Tibial nerve (tissue), 4 donors: ENCODE measurements at regions not wholly inside any gene's neighbourhood (a gene's known extent, or its start where the extent isn't known, plus 50 kb on each side); places are given as distances from the start of the nearest gene placed in this dataset.
A peak's percentile ranks its signal among the peaks of the same experiment; 100 is the strongest.
"Not testable (repeated sequence)": the region's sequence is repeated elsewhere in the genome, so short reads cannot be mapped to it uniquely, and the experiment has no call there.

Experiments
- DNase-seq, 2 donors: peaks; one replicate each; pipeline ENCODE4 v3.0.0-alpha.2; 2019; ENCODE audit warnings: low spot score in 2 of 2
- H3K27ac ChIP-seq, 4 donors: fragments of 200-600 bp; sonication (generic) in 3 of 4; one replicate each; pipeline ENCODE4 v1.5.1; 2017 to 2019; ENCODE audit warnings: mild to moderate bottlenecking in 1 of 4
- H3K27me3 ChIP-seq, 2 donors: fragments of 200-600 bp; sonication (generic) in 1 of 2; one replicate each; pipeline versions ENCODE4 v1.5.1 to v1.6.0; 2017 to 2019
- H3K36me3 ChIP-seq, 3 donors: fragments of 200-600 bp; sonication (generic); one replicate each; pipeline ENCODE4 v1.5.1; 2018 to 2019
- H3K4me1 ChIP-seq, 4 donors: fragments of 200-600 bp; sonication (generic) in 3 of 4; one replicate each; pipeline ENCODE4 v1.5.1; 2017 to 2019
- H3K4me3 ChIP-seq, 4 donors: fragments of 200-600 bp; sonication (generic) in 3 of 4; one replicate each; pipeline ENCODE4 v1.5.1; 2017 to 2019; ENCODE audit warnings: mild to moderate bottlenecking in 1 of 4, moderate library complexity in 1 of 4
- H3K9me3 ChIP-seq, 4 donors: fragments of 200-600 bp; sonication (generic) in 3 of 4; one replicate each; pipeline ENCODE4 v1.5.1; 2017 to 2019
- EP300 ChIP-seq, 2 donors: sonication (generic); formaldehyde crosslinking; IDR thresholded peaks; one replicate each; pipeline ENCODE4 v1.6.1; 2017; ENCODE audit warnings: antibody characterized with exemption in 2 of 2, mild to moderate bottlenecking in 1 of 2
- WGBS, 2 donors: methylation state at CpG; one replicate each; pipeline ENCODE4 v1.1.5; 2018; 5-methylcytosine and 5-hydroxymethylcytosine counted together
- TF ChIP-seq, protein P1 (sequence below), 5 experiments: fragments of 200-600 bp in 3 of 5; fragments of 450-650 bp in 2 of 5; sonication (generic) in 3 of 5; IDR thresholded peaks; one replicate each; pipeline ENCODE4 v1.5.1; 2016 to 2019; ENCODE audit warnings: antibody characterized with exemption in 5 of 5, mild to moderate bottlenecking in 3 of 5, moderate library complexity in 2 of 5

DNA sequence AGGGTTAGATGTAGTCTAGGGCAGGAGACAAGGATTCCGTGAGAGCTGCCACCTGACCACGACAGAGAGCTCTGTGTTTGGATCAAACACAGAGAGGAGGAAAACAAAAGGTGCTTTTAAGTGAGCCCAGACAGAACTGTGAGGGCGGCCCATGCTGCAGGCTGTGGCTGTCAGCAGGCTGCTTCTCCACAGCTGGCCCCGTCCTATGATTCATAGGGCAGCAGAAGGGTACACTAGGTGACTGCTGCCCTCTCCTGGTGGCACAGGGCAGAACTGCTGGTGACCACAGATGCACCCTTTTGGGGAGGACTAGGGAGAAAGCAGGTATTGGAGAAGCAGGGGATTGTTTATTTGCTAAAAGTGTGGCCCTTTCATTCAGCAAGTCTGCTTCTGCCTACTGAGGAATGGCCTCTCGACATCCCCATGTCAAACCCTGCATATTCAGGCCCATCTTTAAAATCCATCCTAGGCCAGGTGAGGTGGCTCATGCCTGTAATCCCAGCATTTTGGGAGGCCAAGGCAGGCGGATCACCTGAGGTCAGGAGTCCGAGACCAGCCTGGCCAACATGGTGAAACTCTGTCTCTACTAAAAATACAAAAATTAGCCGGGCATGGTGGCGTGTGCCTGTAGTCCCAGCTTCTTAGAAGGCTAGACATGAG is 234.4 kb upstream of the FRG2C start:
- H3K4me3 ChIP-seq, H3K27me3 ChIP-seq, H3K9me3 ChIP-seq: not testable (repeated sequence)
- TF ChIP-seq, protein P1, sequence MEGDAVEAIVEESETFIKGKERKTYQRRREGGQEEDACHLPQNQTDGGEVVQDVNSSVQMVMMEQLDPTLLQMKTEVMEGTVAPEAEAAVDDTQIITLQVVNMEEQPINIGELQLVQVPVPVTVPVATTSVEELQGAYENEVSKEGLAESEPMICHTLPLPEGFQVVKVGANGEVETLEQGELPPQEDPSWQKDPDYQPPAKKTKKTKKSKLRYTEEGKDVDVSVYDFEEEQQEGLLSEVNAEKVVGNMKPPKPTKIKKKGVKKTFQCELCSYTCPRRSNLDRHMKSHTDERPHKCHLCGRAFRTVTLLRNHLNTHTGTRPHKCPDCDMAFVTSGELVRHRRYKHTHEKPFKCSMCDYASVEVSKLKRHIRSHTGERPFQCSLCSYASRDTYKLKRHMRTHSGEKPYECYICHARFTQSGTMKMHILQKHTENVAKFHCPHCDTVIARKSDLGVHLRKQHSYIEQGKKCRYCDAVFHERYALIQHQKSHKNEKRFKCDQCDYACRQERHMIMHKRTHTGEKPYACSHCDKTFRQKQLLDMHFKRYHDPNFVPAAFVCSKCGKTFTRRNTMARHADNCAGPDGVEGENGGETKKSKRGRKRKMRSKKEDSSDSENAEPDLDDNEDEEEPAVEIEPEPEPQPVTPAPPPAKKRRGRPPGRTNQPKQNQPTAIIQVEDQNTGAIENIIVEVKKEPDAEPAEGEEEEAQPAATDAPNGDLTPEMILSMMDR (IDR thresholded peaks at IDR 0.05), result peak; percentile 55 to 87 (median 78)
- Histone ChIP-seq H3K4me1 (peaks cover 0 to 41% (median 3%) of the 10 kb centered on the region in 4 donors), H3K36me3 (peaks cover 0 to 52% (median 4%) of the 10 kb centered on the region in 3 donors), H3K27ac (peak overlapping the region in 2 of 4 donors; percentile 41 to 59)
- DNase-seq, result peak; percentile 64 to 78
- WGBS, 2 donors, result 56 to 62% methylated on average over 9 of the region's 9 CpGs

DNA sequence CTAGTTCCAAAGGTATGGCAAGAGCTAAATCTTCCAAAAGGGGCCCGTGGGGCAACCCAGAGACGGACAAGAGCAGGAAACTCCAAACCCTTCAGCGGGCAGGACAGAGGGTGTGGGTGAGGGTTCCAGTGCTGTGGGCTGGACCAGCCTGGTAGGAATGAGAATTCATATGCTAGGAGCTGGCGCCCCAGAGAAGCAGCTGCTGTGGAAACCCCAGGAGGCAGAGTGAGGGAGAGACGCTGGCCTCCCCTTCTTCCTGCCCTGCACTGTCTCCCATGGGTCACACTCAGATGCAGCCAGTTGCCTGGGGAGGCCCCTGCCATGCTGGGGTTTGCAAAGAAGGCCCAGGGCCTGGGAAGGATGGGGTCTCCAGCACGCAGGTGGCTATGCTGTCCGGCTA is 233.7 kb upstream of the FRG2C start:
- H3K36me3 ChIP-seq, result peaks cover 0 to 49% (median 4%) of the 10 kb centered on the region in 3 donors
- 79 to 86% methylated on average over 7 of the region's 7 CpGs for WGBS, 2 donors

DNA sequence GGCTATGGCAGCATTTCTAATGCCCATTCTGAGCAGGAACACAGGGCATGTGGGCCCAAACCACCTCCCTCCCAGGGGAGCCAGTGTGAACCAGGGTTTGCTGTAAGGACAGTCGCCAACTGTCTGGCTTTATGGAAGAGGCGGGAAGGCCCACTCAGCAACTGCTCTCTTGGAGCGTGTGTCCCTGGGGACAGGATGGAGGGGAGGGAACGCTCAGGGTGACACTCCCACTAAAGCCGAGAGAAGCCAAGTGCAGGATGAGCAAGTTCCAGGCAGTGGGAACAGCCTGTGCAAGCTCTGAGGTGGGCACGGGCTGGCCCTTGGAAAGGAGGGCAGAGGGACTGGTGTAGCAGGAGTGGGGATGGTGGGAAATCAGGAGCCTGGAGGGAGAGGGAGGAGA is 233.0 kb upstream of the FRG2C start:
- not testable (repeated sequence) for H3K27ac ChIP-seq, H3K27me3 ChIP-seq, H3K9me3 ChIP-seq, DNase-seq, H3K4me3 ChIP-seq
- H3K36me3 ChIP-seq, result peaks cover 0 to 42% (median 2%) of the 10 kb centered on the region in 3 donors
- whole genome bisulfite sequencing, 2 donors, result 66 to 77% methylated on average over 6 of the region's 6 CpGs
- H3K4me1 ChIP-seq, result peaks cover 0 to 43% (median 3%) of the 10 kb centered on the region in 4 donors

More for the DNA sequence above, 233.7 kb upstream of the FRG2C start:
- not testable (repeated sequence) for H3K27me3 ChIP-seq, DNase-seq, H3K9me3 ChIP-seq, H3K4me3 ChIP-seq, H3K27ac ChIP-seq
- H3K4me1 ChIP-seq, result peaks cover 0 to 41% (median 3%) of the 10 kb centered on the region in 4 donors

DNA sequence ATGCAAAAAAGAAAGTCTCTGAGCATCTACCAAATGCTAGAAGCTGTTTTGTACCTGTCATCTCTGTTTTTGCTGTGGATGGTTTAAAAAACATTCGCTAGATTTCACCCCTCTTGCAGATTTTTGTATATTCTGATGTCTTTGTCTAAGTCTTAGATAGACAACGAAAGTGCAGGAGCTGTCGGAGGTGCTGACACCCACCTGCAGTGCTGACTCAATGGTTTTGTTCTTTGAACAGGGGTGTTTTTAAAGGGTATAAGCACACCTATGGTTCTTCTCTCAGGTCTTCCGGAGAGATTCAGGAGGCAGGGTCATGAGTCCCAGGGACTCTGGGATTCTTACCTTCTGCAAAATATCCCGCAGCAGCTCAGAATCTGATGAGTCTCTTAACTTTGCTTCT is 231.7 kb upstream of the FRG2C start:
- not testable (repeated sequence) for H3K9me3 ChIP-seq, H3K27me3 ChIP-seq, DNase-seq, H3K4me3 ChIP-seq
- Histone ChIP-seq H3K4me1 (peaks cover 0 to 47% (median 3%) of the 10 kb centered on the region in 4 donors), H3K36me3 (peaks cover 0 to 30% (median 0%) of the 10 kb centered on the region in 3 donors), H3K27ac (peak overlapping the region in 2 of 4 donors; percentile 28 to 47)
- 79 to 85% methylated on average over 5 of the region's 5 CpGs for WGBS, 2 donors

DNA sequence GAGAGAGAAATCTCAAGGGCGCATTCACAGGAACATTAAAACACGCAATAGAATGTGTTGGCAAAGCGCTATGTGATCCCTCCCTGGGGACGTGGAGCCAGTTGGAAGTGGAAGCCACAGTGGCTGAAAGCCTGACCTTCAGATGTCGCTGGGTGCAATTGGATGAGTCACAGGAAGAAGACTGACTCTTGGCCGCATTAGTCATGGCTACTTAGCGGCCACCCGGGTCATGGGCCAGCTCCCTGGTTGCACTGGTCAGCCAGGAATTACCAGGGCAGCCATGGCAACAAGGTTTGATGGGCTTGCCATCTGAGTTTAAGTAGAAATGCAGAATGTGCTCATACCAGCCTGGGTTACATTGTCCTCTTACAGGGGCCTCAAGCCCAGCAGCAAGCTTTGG is 231.2 kb upstream of the FRG2C start:
- peak in 1 of 2 donors; percentile 83 for TF ChIP-seq EP300 (IDR thresholded peaks at IDR 0.05)
- not testable (repeated sequence) for H3K27me3 ChIP-seq, H3K9me3 ChIP-seq, H3K4me3 ChIP-seq
- H3K27ac ChIP-seq, result peak overlapping the region in 2 of 4 donors; percentile 84 to 98
- WGBS, 2 donors, result 14 to 32% methylated on average over 5 to 8 of the region's 8 CpGs
- peaks cover 0 to 47% (median 3%) of the 10 kb centered on the region in 4 donors for H3K4me1 ChIP-seq
- peak; percentile 71 to 75 for DNase-seq
- peaks cover 0 to 25% (median 0%) of the 10 kb centered on the region in 3 donors for H3K36me3 ChIP-seq

DNA sequence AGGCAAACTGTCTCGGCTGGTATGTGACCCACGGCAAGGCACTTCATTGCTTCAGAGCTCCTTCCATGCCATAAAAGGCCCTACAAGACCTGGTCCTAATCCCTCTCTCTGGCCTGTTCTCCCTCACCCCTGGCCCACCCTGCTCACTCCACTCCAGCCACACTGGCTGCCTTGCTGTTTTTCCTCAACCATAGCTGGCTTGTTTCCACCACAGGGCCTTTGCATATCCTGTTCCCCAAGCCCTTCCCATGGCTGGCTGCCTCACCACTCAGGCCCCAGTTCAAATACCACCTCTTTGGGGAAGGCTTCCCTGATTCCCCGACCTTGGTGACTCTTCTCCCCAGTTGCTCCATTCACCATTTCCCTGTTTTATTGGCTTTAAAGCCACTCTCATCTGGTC is 230.8 kb upstream of the FRG2C start:
- H3K9me3 ChIP-seq, H3K27me3 ChIP-seq, DNase-seq, H3K4me3 ChIP-seq: not testable (repeated sequence)
- 56 to 66% methylated on average over 3 of the region's 3 CpGs for WGBS, 2 donors
- H3K4me1 ChIP-seq, result peaks cover 0 to 47% (median 3%) of the 10 kb centered on the region in 4 donors
- peaks cover 0 to 23% (median 0%) of the 10 kb centered on the region in 3 donors for H3K36me3 ChIP-seq
- peak overlapping the region in 3 of 4 donors; percentile 40 to 98 (median 84) for H3K27ac ChIP-seq

DNA sequence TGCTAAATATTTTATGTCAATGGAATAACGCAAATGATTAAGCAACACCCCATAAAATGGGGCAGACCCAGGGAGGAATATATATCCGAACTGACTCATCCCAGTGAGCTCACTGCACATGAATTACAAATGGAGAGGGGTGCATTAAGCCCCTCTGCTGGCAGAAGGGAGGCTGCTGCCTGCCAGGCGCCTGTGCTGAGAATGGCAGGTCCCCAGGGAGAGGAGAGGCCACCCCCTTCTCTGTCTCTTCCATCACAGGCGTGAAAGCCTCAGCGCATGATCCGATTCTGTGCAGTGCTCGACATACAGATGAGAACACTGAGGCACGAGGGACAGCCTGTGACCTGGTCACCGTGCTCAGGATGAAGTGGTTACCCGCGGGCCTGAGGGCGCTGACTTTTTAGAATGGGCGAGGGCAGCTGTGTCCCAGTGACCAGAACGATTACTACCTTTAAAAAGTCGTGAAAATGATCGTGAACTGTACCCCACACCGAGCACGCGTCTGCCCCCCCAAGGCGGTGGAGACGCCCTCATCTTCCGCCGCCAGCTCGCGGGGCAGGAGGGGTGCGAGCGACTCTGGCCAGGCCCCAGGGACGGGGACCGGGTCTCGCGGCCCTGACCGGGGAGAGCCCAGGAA is 229.7 kb upstream of the FRG2C start:
- H3K4me3 ChIP-seq, result peak overlapping the region; percentile 71 to 92 (median 89)
- H3K27me3 ChIP-seq, DNase-seq, H3K9me3 ChIP-seq: not testable (repeated sequence)
- peak overlapping the region; percentile 80 to 98 (median 88) for H3K27ac ChIP-seq
- peaks cover 0 to 43% (median 3%) of the 10 kb centered on the region in 4 donors for H3K4me1 ChIP-seq
- peaks cover 0 to 23% (median 0%) of the 10 kb centered on the region in 3 donors for H3K36me3 ChIP-seq
- WGBS, 2 donors, result 4 to 8% methylated on average over 8 to 16 of the region's 32 CpGs
